ENCODE measurements at regions not wholly inside any gene's neighbourhood (a gene's known extent, or its start where the extent isn't known, plus 50 kb on each side); places are given as distances from the start of the nearest gene placed in this dataset.

DNA sequence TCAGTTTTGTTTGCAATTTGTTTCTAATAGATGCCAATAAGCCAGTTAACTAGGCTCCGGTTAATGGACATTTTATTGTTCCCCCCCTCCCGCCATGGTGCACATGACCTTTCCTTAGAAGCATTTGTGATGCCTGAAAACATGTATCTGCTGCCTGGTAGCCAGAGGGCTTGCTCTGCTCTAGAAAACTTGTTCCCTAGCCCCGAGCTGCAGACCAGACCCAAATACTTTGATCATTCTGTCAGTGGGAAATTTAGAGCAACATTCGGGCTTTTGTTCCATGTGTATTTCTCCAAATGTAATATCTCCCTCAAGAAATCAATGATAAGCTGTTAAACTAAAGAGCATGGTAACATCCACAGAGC lies 104.7 kb downstream of the EVX1 start:
- peak overlapping the region; percentile 90 for H3K27ac ChIP-seq (ENCODE audit: low read length)
- TF ChIP-seq, protein P1, sequence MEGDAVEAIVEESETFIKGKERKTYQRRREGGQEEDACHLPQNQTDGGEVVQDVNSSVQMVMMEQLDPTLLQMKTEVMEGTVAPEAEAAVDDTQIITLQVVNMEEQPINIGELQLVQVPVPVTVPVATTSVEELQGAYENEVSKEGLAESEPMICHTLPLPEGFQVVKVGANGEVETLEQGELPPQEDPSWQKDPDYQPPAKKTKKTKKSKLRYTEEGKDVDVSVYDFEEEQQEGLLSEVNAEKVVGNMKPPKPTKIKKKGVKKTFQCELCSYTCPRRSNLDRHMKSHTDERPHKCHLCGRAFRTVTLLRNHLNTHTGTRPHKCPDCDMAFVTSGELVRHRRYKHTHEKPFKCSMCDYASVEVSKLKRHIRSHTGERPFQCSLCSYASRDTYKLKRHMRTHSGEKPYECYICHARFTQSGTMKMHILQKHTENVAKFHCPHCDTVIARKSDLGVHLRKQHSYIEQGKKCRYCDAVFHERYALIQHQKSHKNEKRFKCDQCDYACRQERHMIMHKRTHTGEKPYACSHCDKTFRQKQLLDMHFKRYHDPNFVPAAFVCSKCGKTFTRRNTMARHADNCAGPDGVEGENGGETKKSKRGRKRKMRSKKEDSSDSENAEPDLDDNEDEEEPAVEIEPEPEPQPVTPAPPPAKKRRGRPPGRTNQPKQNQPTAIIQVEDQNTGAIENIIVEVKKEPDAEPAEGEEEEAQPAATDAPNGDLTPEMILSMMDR (IDR thresholded peaks at IDR 0.05) = no peak
- TF ChIP-seq TCF7L2 (IDR thresholded peaks at IDR 0.05; ENCODE audit: low read depth, low read length) = peak; percentile 47; the same call in 1 of the 2 replicates
- intact Hi-C loops (cut with micrococcal nuclease; ENCODE audit: unreplicated experiment) (loop anchor here (10.0 kb wide), 1 partner anchor 228 kb away; no protein-coding TSS in a partner anchor), in situ Hi-C loops (cut with HindIII; ENCODE audit: low pct_unique_long_range_greater_than_20kb, low sequenced_read_pairs) (no loop called here)
- H3K4me3 ChIP-seq (ENCODE audit: low read depth in 2 of 2, low read length in 2 of 2) = peak overlapping the region; percentile 12 to 44; a peak in 3 of 4 replicates
- CTCF ChIA-PET = no interaction called here
- peaks cover 33% of the 10 kb centered on the region for H3K4me1 ChIP-seq (ENCODE audit: control insufficient read depth, insufficient read depth, low read length)
- no TSS peak for BruUV-seq (replicated peaks)
- peak; percentile 67 for ATAC-seq
- DNase-seq (ENCODE audit: low read depth, low spot score) = no peak
- no peaks in the 10 kb centered on the region for H3K9me3 ChIP-seq (ENCODE audit: control insufficient read depth, insufficient read depth, low read depth, low read length)
- no peaks in the 10 kb centered on the region for H3K27me3 ChIP-seq (ENCODE audit: control insufficient read depth, insufficient read depth, low read length)
- H3K36me3 ChIP-seq (ENCODE audit: control insufficient read depth, insufficient read depth, low read length) = no peaks in the 10 kb centered on the region
- POLR2A ChIA-PET = interaction anchor here (0.6 kb wide), 1 partner anchor 30 kb away, joined by 3 read pairs; no protein-coding TSS in a partner anchor

DNA sequence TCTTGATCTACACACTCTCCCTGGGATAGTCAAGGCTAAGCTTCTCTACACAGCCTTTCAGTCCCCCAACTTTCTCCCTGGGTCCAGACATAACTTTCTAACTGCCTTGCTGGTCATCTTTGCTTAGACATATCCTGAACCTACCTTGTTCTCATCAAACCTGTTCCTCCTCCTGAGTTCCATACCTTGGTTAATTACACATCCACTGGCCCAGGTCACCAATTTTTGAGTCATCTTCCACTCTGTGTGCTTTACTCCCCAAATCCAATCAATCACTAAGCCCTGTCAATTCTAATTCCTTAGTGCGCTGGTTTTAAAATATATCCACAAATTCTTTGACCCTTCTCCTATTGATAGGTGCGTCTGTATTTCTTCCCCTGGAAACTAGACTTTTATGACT lies 107.0 kb downstream of the EVX1 start:
- no peak overlapping the region for H3K4me3 ChIP-seq (ENCODE audit: low read depth in 2 of 2, low read length in 2 of 2)
- DNase-seq (ENCODE audit: low read depth, low spot score) (no peak), ATAC-seq (no peak)
- intact Hi-C loops (cut with micrococcal nuclease; ENCODE audit: unreplicated experiment) = loop anchor here (10.0 kb wide), 1 partner anchor 225 kb away; no protein-coding TSS in a partner anchor
- no peaks in the 10 kb centered on the region for H3K27me3 ChIP-seq (ENCODE audit: control insufficient read depth, insufficient read depth, low read length)
- peaks cover 30% of the 10 kb centered on the region for H3K4me1 ChIP-seq (ENCODE audit: control insufficient read depth, insufficient read depth, low read length)
- peak overlapping the region; percentile 4; the same call in 1 of the 2 replicates for H3K27ac ChIP-seq (ENCODE audit: low read length)
- H3K9me3 ChIP-seq (ENCODE audit: control insufficient read depth, insufficient read depth, low read depth, low read length) = no peaks in the 10 kb centered on the region
- no peak for TF ChIP-seq SIN3A (IDR thresholded peaks at IDR 0.05; ENCODE audit: borderline replicate concordance, insufficient read depth, low read depth, low read length)
- TF ChIP-seq POLR2AphosphoS5 (IDR thresholded peaks at IDR 0.05; ENCODE audit: low read depth, low read length) = no peak
- no peak for TF ChIP-seq REST (IDR thresholded peaks at IDR 0.05; ENCODE audit: insufficient read depth in 1 of 2, low read depth in 2 of 2, low read length in 1 of 2)
- TF ChIP-seq TCF7L2 (IDR thresholded peaks at IDR 0.05; ENCODE audit: low read depth, low read length) = no peak
- TF ChIP-seq, protein P1 (IDR thresholded peaks at IDR 0.05) = no peak
- ChIA-PET CTCF (no interaction called here), POLR2A (no interaction called here)
- in situ Hi-C loops (cut with HindIII; ENCODE audit: low pct_unique_long_range_greater_than_20kb, low sequenced_read_pairs) = no loop called here
- H3K36me3 ChIP-seq (ENCODE audit: control insufficient read depth, insufficient read depth, low read length) = no peaks in the 10 kb centered on the region
- BruUV-seq (replicated peaks) = no TSS peak
